GM10248 (cell line): ENCODE measurements at regions not wholly inside any gene's neighbourhood (a gene's known extent, or its start where the extent isn't known, plus 50 kb on each side); places are given as distances from the start of the nearest gene placed in this dataset.
"Not testable (repeated sequence)": the region's sequence is repeated elsewhere in the genome, so short reads cannot be mapped to it uniquely, and the experiment has no call there.

ENCODE experiments used
- CTCF ChIA-PET: fragments of 300-600 bp; sonication (Branson Sonifier 250); formaldehyde crosslinking; extraction: SDS; loops from one replicate; lab custom pipeline; 2021; ENCODE audit warnings: antibody characterized with exemption; lab: Yijun Ruan, JAX
- POLR2A ChIA-PET: fragments of 350-650 bp; sonication (Branson Sonifier 250); formaldehyde crosslinking; extraction: SDS; loops from one replicate; lab custom pipeline; 2020; ENCODE audit warnings: antibody characterized with exemption; lab: Yijun Ruan, JAX
- DNase-seq: peaks from one replicate; pipeline ENCODE4 v3.0.0; 2012; ENCODE audit errors: extremely low spot score
- TF ChIP-seq, protein P1 (sequence below): IDR thresholded peaks from 2 replicates; pipeline ENCODE4 v1.5.1; 2012; ENCODE audit warnings: mild to moderate bottlenecking, low read depth; ENCODE audit errors: extremely low read depth, missing control alignments, control extremely low read depth

DNA sequence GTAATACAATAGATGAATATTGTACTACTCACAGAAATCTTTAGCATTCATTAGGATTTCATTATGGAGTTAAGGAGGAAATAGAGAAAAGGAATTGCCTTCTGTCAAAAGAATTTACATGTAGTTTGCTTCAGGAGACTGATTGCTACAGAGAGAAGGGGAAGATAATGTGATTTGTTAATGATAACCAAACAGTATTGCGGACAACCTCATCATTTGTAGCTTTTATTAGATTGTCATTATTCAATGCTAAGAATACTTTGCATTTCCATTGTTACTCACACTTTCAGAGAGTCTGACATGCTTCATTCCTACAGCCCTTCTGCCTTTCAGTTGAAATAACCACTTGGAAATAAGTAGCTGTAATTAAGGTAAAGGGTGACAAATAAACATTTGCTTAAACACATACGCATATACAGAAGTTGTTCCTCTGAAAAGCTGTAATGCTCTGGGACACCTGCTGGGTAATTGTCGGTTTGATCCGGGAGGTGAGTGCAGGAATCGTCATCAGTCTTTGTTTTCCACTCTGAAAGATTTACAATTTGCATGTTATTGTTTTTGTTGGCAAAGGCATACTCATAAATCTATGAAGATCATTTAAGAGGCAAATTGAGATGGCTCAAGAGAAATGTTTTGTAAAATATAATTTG is 600.2 kb downstream of the TRHDE start:
- TF ChIP-seq, protein P1, sequence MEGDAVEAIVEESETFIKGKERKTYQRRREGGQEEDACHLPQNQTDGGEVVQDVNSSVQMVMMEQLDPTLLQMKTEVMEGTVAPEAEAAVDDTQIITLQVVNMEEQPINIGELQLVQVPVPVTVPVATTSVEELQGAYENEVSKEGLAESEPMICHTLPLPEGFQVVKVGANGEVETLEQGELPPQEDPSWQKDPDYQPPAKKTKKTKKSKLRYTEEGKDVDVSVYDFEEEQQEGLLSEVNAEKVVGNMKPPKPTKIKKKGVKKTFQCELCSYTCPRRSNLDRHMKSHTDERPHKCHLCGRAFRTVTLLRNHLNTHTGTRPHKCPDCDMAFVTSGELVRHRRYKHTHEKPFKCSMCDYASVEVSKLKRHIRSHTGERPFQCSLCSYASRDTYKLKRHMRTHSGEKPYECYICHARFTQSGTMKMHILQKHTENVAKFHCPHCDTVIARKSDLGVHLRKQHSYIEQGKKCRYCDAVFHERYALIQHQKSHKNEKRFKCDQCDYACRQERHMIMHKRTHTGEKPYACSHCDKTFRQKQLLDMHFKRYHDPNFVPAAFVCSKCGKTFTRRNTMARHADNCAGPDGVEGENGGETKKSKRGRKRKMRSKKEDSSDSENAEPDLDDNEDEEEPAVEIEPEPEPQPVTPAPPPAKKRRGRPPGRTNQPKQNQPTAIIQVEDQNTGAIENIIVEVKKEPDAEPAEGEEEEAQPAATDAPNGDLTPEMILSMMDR = no peak
- DNase-seq = no peak
- ChIA-PET CTCF (interaction anchor here (1.2 kb wide), 1 partner anchor 12 kb away, joined by 4 read pairs; no protein-coding TSS in a partner anchor), POLR2A (no interaction called here)

DNA sequence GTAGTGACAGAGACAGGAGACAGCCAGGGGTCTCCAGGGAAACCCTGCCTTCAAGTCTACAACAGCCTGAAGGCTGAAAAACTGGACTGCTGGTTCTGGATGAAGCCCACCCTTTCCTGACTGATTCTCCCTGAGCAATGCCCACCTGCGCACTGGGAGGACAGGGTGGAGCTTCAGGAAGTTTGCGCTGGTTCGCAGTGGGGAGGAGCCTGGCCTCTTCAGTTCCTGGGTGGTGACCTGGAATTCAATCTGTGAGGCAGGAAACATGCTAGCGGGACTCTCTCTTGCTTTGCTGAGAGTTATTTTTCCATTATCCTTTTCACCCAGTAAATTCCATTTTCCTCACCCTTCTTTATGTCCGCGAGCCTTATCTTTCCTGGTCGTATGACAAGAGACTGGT is 600.8 kb downstream of the TRHDE start:
- DNase-seq = no peak
- ChIA-PET CTCF (interaction anchor here (1.2 kb wide), 1 partner anchor 12 kb away, joined by 4 read pairs; no protein-coding TSS in a partner anchor), POLR2A (no interaction called here)
- TF ChIP-seq, protein P1 = no peak

DNA sequence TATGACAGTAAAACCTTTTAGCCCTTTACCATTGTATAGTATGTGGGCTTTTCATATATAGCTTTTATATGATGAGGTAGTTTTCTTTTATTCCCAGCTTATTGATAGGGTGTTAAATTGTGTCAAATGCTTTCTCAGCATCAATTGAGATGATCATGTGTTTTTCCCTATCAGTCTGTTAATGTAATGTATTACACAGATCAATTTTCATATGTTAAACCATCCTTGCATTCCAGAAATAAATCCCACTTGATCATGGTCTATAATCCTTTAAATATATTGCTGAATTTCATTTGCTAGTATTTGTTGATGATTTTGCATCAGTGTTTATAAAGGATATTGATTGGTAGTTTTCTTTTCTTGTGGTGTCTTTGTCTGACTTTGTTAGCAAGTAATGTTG is 603.9 kb downstream of the TRHDE start:
- POLR2A ChIA-PET = no interaction called here
- TF ChIP-seq, protein P1 = no peak
- DNase-seq = no peak
- CTCF ChIA-PET = no interaction called here

DNA sequence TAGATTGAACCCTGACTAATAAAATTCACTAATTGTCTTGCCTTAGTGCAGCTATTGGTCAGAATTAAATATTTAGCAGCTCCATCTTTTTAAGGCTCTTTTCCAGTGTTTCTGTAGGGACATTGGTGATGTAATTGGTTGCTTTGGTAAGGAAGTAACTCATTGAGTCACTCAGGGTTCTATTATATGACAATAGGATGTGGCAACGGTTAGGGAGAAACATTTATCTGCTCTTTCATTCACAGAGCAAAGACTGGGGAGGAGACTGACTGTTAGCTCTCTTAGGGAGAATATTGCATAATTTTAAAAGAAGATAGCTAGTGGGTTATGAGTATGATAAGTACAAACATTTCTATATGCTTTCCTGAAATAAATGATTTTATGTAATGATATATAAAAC is 616.5 kb downstream of the TRHDE start:
- no peak for DNase-seq
- TF ChIP-seq, protein P1 = no peak
- POLR2A ChIA-PET = no interaction called here
- CTCF ChIA-PET = no interaction called here

DNA sequence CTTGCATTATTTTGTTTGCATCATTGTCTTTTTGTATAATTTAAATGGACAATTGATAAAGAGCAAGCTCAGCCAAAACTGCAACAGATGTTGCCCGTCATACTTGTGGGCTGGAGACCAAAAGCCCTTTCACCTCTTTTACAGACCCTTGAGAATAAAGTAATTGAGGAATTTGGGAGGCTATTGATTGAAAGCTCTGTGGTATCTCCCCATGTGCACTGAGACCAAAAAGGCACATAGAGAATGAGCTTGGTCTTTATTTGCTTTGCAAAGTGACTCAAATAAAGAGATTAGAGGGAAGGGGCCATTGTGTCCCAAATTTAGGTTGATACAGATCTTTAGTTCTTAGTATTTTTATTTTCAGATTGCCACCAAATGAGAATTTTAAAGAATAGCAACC is 617.6 kb downstream of the TRHDE start:
- ChIA-PET POLR2A (no interaction called here), CTCF (no interaction called here)
- DNase-seq = no peak
- TF ChIP-seq, protein P1 = no peak

DNA sequence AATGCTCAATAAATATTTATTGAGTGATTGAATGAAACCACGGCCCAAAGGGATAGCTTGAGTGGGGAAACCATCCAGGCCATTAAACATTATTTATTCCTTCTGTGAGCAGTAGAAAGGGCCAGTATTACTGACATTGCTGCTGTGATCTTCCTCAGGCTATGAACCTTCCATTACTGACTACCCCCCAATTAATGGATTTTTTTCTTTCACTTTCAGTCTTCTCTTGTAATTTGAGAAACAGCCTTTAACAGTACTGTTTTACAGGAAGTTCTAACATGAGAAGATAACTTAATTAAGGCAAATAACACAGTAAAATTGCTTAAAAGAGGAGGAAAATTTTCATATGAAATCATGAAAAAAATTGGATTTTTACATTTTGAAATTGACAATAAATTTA is 629.5 kb downstream of the TRHDE start:
- TF ChIP-seq, protein P1 = no peak
- ChIA-PET POLR2A (no interaction called here), CTCF (no interaction called here)
- DNase-seq = no peak

DNA sequence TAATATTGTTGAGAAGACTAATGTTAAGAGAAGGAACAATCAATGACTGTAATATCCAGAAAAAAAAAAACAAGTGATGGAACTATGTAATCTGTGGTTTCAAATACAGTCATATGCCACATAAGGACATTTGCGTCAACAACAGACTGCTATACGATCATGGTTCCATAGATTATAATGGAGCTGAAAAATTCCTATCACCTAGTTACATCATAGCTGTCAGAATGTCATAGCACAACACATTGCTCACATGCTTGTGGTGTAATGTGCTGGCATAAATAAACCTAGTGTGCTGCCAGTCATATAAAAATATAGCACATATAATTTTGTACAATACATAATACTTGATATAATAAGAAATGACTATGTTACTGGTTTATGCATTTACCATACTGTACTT is 653.5 kb downstream of the TRHDE start:
- no peak for DNase-seq
- CTCF ChIA-PET = interaction anchor here (0.9 to 1.5 kb wide), 2 partner anchors 15 to 30 kb away, joined by 3 read pairs; no protein-coding TSS in a partner anchor

DNA sequence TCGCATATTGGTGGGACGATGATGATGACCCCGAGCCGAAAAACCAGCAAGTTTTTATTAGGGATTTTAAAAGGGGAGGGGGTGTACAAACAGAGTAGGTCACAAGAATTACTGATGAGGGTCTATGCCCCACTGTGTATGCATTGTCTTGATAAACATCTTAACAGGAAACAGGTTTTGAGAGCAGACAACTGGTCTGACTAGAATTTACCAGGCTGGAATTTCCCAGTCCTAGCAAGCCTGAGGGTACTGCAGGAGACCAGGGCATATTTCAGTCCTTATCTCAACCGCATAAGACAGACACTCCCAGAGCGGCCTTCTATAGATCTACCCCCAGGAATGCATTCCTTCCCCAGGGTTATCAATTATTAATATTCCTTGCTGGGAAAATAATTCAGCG is 659.7 kb downstream of the TRHDE start:
- CTCF ChIA-PET, POLR2A ChIA-PET, DNase-seq: not testable (repeated sequence)

More for the DNA sequence above, 653.5 kb downstream of the TRHDE start:
- POLR2A ChIA-PET = no interaction called here
- TF ChIP-seq, protein P1 = no peak
